Sigmoid colon (tissue), 4 donors: ENCODE measurements at regions not wholly inside any gene's neighbourhood (a gene's known extent, or its start where the extent isn't known, plus 50 kb on each side); places are given as distances from the start of the nearest gene placed in this dataset.

Experiments used
- POLR2A ChIP-seq, 2 donors: fragments of 450-650 bp; IDR thresholded peaks; one replicate each; pipeline ENCODE4 v1.6.1; 2016; ENCODE audit warnings: antibody characterized with exemption in 2 of 2, mild to moderate bottlenecking in 2 of 2, moderate library complexity in 2 of 2
- POLR2AphosphoS5 ChIP-seq, 4 donors: sonication (generic); formaldehyde crosslinking; IDR thresholded peaks; one replicate each; pipeline ENCODE4 v1.6.1; 2017; ENCODE audit warnings: antibody characterized with exemption in 4 of 4
- TF ChIP-seq, protein P1 (sequence below), 4 experiments: fragments of 450-650 bp in 3 of 4; fragments of 200-600 bp in 1 of 4; IDR thresholded peaks; one replicate each; pipeline ENCODE4 v1.5.1; 2016 to 2019; ENCODE audit warnings: antibody characterized with exemption in 4 of 4, mild to moderate bottlenecking in 3 of 4, moderate library complexity in 2 of 4

DNA sequence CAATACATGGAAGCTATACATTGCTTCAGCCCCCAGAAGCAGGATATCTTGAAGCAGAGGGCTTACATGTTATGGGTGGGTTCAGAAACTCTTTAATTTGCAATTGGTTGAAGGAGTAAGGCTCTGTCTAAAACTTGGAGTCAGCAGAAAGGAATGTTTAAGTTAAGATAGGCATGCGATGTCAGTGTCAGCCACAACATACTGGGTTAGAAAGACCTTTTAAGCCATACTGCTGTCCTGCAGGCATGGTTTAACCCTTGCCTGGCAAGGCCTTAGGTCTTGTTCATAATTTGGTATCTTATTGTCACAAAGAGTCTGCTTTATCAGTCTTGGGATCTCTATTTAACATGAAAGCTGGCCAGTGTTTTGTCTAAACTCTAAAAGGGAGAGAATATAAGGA is 1619.6 kb upstream of the WWC1 start:
- TF ChIP-seq, protein P1, sequence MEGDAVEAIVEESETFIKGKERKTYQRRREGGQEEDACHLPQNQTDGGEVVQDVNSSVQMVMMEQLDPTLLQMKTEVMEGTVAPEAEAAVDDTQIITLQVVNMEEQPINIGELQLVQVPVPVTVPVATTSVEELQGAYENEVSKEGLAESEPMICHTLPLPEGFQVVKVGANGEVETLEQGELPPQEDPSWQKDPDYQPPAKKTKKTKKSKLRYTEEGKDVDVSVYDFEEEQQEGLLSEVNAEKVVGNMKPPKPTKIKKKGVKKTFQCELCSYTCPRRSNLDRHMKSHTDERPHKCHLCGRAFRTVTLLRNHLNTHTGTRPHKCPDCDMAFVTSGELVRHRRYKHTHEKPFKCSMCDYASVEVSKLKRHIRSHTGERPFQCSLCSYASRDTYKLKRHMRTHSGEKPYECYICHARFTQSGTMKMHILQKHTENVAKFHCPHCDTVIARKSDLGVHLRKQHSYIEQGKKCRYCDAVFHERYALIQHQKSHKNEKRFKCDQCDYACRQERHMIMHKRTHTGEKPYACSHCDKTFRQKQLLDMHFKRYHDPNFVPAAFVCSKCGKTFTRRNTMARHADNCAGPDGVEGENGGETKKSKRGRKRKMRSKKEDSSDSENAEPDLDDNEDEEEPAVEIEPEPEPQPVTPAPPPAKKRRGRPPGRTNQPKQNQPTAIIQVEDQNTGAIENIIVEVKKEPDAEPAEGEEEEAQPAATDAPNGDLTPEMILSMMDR (IDR thresholded peaks at IDR 0.05) = no peak
- TF ChIP-seq POLR2AphosphoS5 (IDR thresholded peaks at IDR 0.05) (no peak), POLR2A (IDR thresholded peaks at IDR 0.05) (no peak)
